DMS 273 (cell line): ENCODE measurements at regions not wholly inside any gene's neighbourhood (a gene's known extent, or its start where the extent isn't known, plus 50 kb on each side); places are given as distances from the start of the nearest gene placed in this dataset.

Experiments used
- DNase-seq: peaks from one replicate; lab custom pipeline; 2025; ENCODE audit not compliant: unreplicated experiment; lab: John Stamatoyannopoulos, UW

DNA sequence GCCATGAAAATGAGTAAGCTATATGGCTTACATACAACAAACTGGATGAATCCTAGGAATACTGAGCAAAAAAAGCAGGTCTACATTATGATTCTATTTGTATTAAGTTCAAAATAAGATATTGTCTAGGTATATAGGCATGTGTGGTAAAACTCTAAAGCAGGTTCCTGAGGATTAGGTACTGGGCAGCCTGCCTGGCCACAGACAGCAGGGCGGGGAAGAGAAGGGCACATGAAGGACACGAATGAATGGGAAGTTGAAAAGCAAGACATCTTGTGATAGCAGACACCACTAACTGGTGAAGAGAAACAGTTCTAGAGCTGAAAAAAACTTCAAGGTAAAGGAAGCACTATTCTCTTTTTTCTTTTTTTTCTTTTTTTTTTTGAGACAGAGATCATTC, 72.6 kb upstream of the SLC4A11 start:
- DNase-seq = no peak

DNA sequence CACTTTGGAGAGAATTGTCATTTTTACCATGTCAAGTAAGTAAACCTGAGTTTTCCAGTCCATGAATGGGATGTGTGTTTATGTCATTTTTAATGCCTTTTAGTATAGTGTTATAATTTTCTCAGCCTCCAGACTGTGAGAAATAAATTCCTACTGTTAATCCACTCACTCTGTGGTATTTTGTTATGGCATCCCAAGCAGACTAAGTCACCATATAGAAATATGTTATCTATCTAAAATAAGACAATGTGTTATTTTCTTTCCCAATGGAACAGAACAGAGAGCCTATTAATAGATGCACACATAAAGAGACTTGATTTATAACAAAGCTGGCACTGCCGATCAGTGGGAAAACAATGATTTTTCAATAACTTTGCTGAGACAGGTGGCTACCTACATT, 70.2 kb upstream of the SLC4A11 start:
- no peak for DNase-seq

DNA sequence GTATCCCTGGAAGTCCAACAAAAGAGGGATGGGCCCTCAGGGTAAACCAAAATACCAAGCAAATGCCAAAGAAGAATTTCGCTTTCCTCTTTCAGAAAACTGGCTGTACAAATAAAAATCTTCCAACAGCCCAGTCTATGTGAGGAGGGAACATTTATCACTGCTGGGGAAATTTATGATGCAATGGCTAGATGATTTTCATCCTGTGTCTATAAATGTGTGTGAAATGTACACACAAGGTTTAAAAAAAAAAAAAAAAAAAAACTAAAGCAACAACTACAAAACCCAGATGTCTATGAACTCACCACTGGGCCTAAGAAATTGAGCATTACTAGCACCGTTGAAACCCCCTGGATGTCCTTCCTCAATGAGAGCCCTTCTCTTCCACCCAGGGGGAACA, 68.7 kb upstream of the SLC4A11 start:
- no peak for DNase-seq

DNA sequence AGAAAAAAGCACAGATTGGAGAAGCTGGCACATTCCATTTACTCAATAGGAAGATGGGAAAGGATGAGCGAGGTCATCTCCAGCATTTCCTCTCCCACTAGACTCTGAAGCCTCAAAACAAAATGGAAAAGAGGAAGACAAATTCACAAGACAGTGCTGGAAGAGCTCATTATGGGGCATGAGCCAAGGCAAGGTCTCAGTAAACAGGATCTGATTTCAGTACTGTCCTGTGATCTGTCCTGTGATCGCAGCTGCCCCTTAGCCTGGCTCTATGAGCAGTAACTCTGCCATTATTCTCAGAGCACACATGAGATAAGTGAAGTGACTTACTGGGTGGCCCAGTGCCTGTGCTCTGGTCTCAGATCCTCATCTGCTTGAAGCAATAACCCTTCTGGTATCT, 68.1 kb upstream of the SLC4A11 start:
- DNase-seq = no peak

DNA sequence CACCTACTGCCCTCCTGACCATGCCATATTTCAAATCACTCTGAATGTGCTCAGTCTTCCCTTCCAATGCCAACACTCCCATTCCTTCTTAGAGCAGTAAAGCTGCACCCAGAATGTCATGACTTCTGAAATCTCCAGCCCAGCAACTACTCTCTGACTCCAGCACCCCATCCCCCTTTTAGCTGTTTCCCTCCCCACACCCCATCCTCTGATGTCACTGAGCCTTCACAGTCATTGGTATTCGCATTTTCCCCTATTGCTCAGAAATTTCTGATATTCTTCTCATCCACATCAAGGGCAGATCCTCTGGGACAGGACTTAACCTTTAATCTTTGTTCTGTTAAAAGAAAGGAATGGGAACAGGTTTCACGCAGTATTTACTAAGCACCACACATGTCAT, 67.1 kb upstream of the SLC4A11 start:
- DNase-seq = no peak

DNA sequence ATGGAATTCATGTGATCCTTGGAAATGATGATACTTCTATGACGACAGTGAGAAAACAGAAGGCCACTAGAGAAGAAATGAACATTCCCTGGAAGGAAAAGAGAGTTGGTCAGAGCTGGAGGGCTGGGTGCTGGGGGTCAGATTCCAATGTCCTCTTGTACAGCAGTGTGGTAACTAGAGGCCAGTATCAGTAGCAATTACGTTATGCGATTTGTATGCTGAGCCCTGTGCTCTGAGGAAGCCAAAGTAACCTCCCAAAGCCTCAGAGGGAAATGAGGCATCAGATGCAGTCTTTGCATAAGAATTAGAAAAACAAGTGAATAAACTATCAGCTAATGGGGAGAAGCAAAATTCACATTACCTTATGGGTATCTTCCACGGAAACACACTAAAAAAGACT, 65.5 kb upstream of the SLC4A11 start:
- DNase-seq = no peak

DNA sequence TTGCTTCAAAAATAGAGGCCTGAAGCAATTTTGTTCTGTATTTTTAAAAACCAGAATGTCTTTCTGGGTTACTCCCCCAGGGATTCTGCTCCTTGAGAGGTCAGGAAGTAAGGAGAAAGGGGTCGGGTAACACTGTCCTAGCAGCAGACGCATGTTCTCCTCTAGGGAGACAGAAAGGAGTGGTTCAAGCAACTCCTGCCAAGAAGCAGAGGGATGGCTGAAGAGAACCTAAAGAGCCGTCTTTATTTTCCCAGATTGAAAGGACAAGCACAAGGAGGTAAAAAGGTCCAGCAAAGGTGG, 58.0 kb upstream of the SLC4A11 start:
- DNase-seq = no peak

DNA sequence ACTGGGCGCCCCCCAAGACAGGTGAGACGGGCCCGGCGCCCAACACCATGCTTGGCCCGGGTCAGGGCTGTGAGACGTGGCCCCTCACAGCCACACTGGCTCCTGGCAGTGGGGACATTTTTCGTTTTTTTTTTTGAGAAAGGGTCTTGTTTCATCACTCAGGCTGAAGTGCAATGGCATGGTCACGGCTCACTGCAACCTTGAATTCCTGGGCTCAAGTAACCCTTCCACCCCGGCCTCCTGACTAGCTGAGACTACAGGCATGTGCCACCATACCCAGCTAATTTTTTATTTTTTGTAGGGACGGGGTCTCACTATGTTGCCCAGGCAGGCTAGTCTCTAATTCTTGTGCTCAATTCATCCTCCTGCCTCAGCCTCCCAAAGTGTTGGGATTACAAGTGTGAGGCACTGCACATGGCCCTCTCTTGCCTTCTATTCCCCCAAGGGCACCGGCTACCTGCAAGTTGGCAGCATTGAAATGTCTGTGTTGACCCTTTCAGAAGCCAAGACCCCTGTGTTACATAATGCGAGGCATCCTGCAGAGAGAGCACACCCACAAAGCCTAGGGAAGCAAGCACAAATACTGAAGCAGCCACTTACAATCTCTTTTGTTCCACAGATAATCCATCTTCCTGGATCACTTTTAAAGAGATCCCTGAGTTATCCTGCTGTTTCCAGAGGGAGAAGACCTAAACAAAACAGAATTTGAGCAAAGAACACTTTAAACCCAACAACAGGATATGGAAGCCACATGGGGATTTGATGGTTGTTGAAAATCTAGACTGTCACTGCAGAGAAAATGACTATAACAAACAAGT, 57.5 kb upstream of the SLC4A11 start:
- DNase-seq = no peak
